GM19025 (cell line): ENCODE measurements at regions not wholly inside any gene's neighbourhood (a gene's known extent, or its start where the extent isn't known, plus 50 kb on each side); places are given as distances from the start of the nearest gene placed in this dataset.

Experiments
- ATAC-seq: cut with Tn5 transposase; IDR thresholded peaks from one replicate; pipeline ENCODE4 v1.9.1; 2021; ENCODE audit warnings: mild to moderate bottlenecking, low read depth, moderate library complexity; ENCODE audit not compliant: unreplicated experiment

GRCh38 chrY:15162211-15162610 lies 637.9 kb downstream of the NLGN4Y start:
- no peak for ATAC-seq

GRCh38 chrY:15179890-15180289 lies 655.6 kb downstream of the NLGN4Y start:
- ATAC-seq = no peak

- no peak for ATAC-seq
Measured at GRCh38 chrY:15229056-15229455, 704.7 kb downstream of the NLGN4Y start.

GRCh38 chrY:15239596-15240132 lies 715.3 kb downstream of the NLGN4Y start:
- no peak for ATAC-seq

GRCh38 chrY:15259286-15259685 lies 735.0 kb downstream of the NLGN4Y start:
- no peak for ATAC-seq

- no peak for ATAC-seq
Measured at GRCh38 chrY:15286572-15286971, 762.2 kb downstream of the NLGN4Y start.

GRCh38 chrY:15289821-15290220 lies 765.5 kb downstream of the NLGN4Y start:
- no peak for ATAC-seq

GRCh38 chrY:15292881-15293280 lies 768.6 kb downstream of the NLGN4Y start:
- ATAC-seq = no peak

GRCh38 chrY:15301879-15302278 lies 777.5 kb downstream of the NLGN4Y start:
- ATAC-seq = no peak

- no peak for ATAC-seq
Measured at GRCh38 chrY:15312166-15312565, 787.8 kb downstream of the NLGN4Y start.

GRCh38 chrY:15324189-15324588 lies 799.9 kb downstream of the NLGN4Y start:
- no peak for ATAC-seq

GRCh38 chrY:15325201-15325600 lies 800.9 kb downstream of the NLGN4Y start:
- no peak for ATAC-seq

GRCh38 chrY:15326673-15327072 lies 802.3 kb downstream of the NLGN4Y start:
- no peak for ATAC-seq

- no peak for ATAC-seq
Measured at GRCh38 chrY:15328848-15329247, 804.5 kb downstream of the NLGN4Y start.

GRCh38 chrY:15343522-15343921 lies 819.2 kb downstream of the NLGN4Y start:
- ATAC-seq = no peak

- no peak for ATAC-seq
Measured at GRCh38 chrY:15345471-15346155, 821.3 kb downstream of the NLGN4Y start.

- ATAC-seq = no peak
Measured at GRCh38 chrY:15349351-15349750, 825.0 kb downstream of the NLGN4Y start.

- ATAC-seq = peak; percentile 74
Measured at GRCh38 chrY:15355321-15355720, 831.0 kb downstream of the NLGN4Y start.

- ATAC-seq = no peak
Measured at GRCh38 chrY:15360471-15360870, 836.1 kb downstream of the NLGN4Y start.

GRCh38 chrY:15364996-15365395 lies 840.7 kb downstream of the NLGN4Y start:
- no peak for ATAC-seq

- ATAC-seq = no peak
Measured at GRCh38 chrY:15368786-15369185, 844.5 kb downstream of the NLGN4Y start.

GRCh38 chrY:15385178-15385577 lies 860.8 kb downstream of the NLGN4Y start:
- ATAC-seq = no peak
